ENCODE measurements at regions not wholly inside any gene's neighbourhood (a gene's known extent, or its start where the extent isn't known, plus 50 kb on each side); places are given as distances from the start of the nearest gene placed in this dataset.

GRCh38 chr13:50136678-50137077 is 121.4 kb downstream of the KCNRG start:
- Histone ChIP-seq H3K9me3 (ENCODE audit: control insufficient read depth, insufficient read depth, low read depth, low read length) (no peaks in the 10 kb centered on the region), H3K4me1 (ENCODE audit: control insufficient read depth, insufficient read depth, low read length) (no peaks in the 10 kb centered on the region), H3K27ac (ENCODE audit: extremely low read depth, low read depth, low read length) (no peak overlapping the region), H3K4me3 (ENCODE audit: low read depth, low read length) (no peak overlapping the region), H3K36me3 (ENCODE audit: control insufficient read depth in 2 of 2, insufficient read depth in 1 of 2, low read length in 2 of 2) (no peaks in the 10 kb centered on the region)
- TF ChIP-seq ZNF785 (tag by site-specific recombination; IDR thresholded peaks at IDR 0.05) = no peak
- no peak for TF ChIP-seq ZNF571 (tag by site-specific recombination; IDR thresholded peaks at IDR 0.05)
- no peak for TF ChIP-seq ZNF214 (tag by site-specific recombination; IDR thresholded peaks at IDR 0.05; ENCODE audit: borderline replicate concordance)
- TF ChIP-seq ZBTB6 (tag by site-specific recombination; IDR thresholded peaks at IDR 0.05) = no peak
- no peak for TF ChIP-seq ZSCAN18 (tag by site-specific recombination; IDR thresholded peaks at IDR 0.05)
- no peak for TF ChIP-seq ZNF704 (tag by site-specific recombination; IDR thresholded peaks at IDR 0.05)
- TF ChIP-seq ZBTB48 (tag by site-specific recombination; IDR thresholded peaks at IDR 0.05) = no peak
- no peak for TF ChIP-seq ZNF292 (tag by site-specific recombination; IDR thresholded peaks at IDR 0.05; ENCODE audit: borderline replicate concordance, low read depth)
- TF ChIP-seq ZNF548 (tag by site-specific recombination; IDR thresholded peaks at IDR 0.05) = no peak
- TF ChIP-seq PRDM4 (tag by site-specific recombination; IDR thresholded peaks at IDR 0.05) = no peak
- no peak for TF ChIP-seq ZNF830 (tag by site-specific recombination; IDR thresholded peaks at IDR 0.05; ENCODE audit: low read depth)
- TF ChIP-seq PRDM6 (tag by site-specific recombination; IDR thresholded peaks at IDR 0.05) = no peak
- TF ChIP-seq ZNF488 (tag by site-specific recombination; IDR thresholded peaks at IDR 0.05) = no peak
- TF ChIP-seq ZNF623 (tag by site-specific recombination; IDR thresholded peaks at IDR 0.05) = no peak
- no peak for TF ChIP-seq ZBTB26 (tag by site-specific recombination; optimal IDR thresholded peaks at IDR 0.05)
- no peak for TF ChIP-seq ZNF658 (tag by site-specific recombination; IDR thresholded peaks at IDR 0.05)
- TF ChIP-seq MZF1 (tag by site-specific recombination; IDR thresholded peaks at IDR 0.05; ENCODE audit: borderline replicate concordance) = no peak
- no peak for TF ChIP-seq ZNF701 (tag by site-specific recombination; IDR thresholded peaks at IDR 0.05)
- no peak for TF ChIP-seq ZNF664 (tag by site-specific recombination; IDR thresholded peaks at IDR 0.05)
- no peak for TF ChIP-seq ZNF366 (tag by site-specific recombination; conservative IDR thresholded peaks at IDR 0.05)
- ChIA-PET POLR2A (no interaction called here), CTCF (interaction anchor here (0.8 kb wide), 1 partner anchor 439 kb away, joined by 3 read pairs; no protein-coding TSS in a partner anchor)

Data from HEK293 (cell line).